Adrenal gland (tissue), 9 donors: ENCODE measurements at regions not wholly inside any gene's neighbourhood (a gene's known extent, or its start where the extent isn't known, plus 50 kb on each side); places are given as distances from the start of the nearest gene placed in this dataset.
A peak's percentile ranks its signal among the peaks of the same experiment; 100 is the strongest.
"Not testable (repeated sequence)": the region's sequence is repeated elsewhere in the genome, so short reads cannot be mapped to it uniquely, and the experiment has no call there.

Source experiments
- DNase-seq, 7 donors: peaks; one replicate each; pipeline ENCODE4 v3.0.0-alpha.2; 2019 to 2020
- H3K27ac ChIP-seq, 5 donors: fragments of 200-600 bp; sonication (generic) in 4 of 5; 1 replicate in 3 of 5; 2 replicates in 2 of 5; pipeline versions ENCODE4 v1.5.1 to v1.8.0; 2016 to 2020; ENCODE audit warnings: mild to moderate bottlenecking in 1 of 5
- H3K27me3 ChIP-seq: fragments of 200-600 bp; 2 replicates; pipeline ENCODE4 v1.8.0; 2021
- H3K36me3 ChIP-seq, 2 donors: fragments of 200-600 bp; replicated peaks in 1 of 2; 1 replicate in 1 of 2; 2 replicates in 1 of 2; pipeline versions ENCODE4 v1.5.1 to v1.8.0; 2018 to 2022
- H3K4me1 ChIP-seq, 2 donors: fragments of 200-600 bp; replicated peaks in 1 of 2; 1 replicate in 1 of 2; 2 replicates in 1 of 2; pipeline versions ENCODE4 v1.5.1 to v1.8.0; 2018 to 2021
- H3K4me3 ChIP-seq, 4 donors: fragments of 200-600 bp; sonication (generic) in 3 of 4; one replicate each; pipeline ENCODE4 v1.5.1; 2016 to 2018
- H3K9me3 ChIP-seq, 3 donors: fragments of 200-600 bp; sonication (generic) in 1 of 3; replicated peaks in 1 of 3; 1 replicate in 2 of 3; 2 replicates in 1 of 3; pipeline versions ENCODE4 v1.5.1 to v1.8.0; 2016 to 2021
- POLR2A ChIP-seq, 2 donors: fragments of 450-650 bp; IDR thresholded peaks; one replicate each; pipeline ENCODE4 v1.6.1; 2017; ENCODE audit warnings: antibody characterized with exemption in 2 of 2, mild to moderate bottlenecking in 2 of 2, moderate library complexity in 1 of 2
- WGBS, 4 donors: extraction: QIAGEN DNeasy Blood & Tissue Kit in 2 of 4; methylation state at CpG; one replicate each; pipeline versions ENCODE4 v1.1.5 to v1.1.7; 2013 to 2017; 5-methylcytosine and 5-hydroxymethylcytosine counted together
- intact Hi-C, 2 donors: fragments of 100-400 bp; cut with DNase I; formaldehyde crosslinking; loops; one replicate each; pipeline versions ENCODE4 v1.14.1 to v1.15.0; 2022 to 2023
- TF ChIP-seq, protein P1 (sequence below), 6 experiments: fragments of 450-650 bp in 4 of 6; fragments of 200-600 bp in 2 of 6; sonication (generic) in 1 of 6; IDR thresholded peaks; 1 replicate in 5 of 6; 2 replicates in 1 of 6; pipeline versions ENCODE4 v1.5.1 to v1.8.0; 2016 to 2021; ENCODE audit warnings: antibody characterized with exemption in 6 of 6, mild to moderate bottlenecking in 2 of 6, moderate library complexity in 1 of 6
- donor health status: healthy with polysubstance abuse.
- donor health status: Bipolar disorder and iron deficiency.
- donor health status: DM: yes; HTN: yes; CAD: no.
- donor health status: DM: no; HTN: no; CAD: no.
- donor health status: DM: no; HTN: no; CAD: no.

DNA sequence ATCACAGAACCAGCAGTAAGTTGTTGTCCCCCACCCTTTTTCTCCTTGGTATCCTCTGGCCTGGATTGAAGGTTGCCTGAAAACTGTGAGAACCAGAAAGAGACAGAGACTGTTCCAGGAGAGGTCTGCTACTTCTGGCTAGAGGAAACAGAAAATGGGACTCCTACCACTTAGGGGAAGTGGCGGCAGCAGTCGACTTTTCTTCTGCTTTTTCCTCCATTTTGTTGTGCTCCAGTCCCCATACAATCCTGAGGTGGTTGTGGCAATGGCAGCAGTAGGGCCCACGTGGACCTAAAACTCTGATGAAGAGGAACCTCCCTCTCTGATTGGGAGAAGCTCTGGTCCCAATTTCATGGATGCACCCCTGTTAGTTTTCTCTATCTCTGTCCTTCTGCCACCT is 76.0 kb upstream of the SORL1 start:
- Histone ChIP-seq H3K36me3 (no peaks in the 10 kb centered on the region), H3K27me3 (no peaks in the 10 kb centered on the region), H3K27ac (no peak overlapping the region), H3K9me3 (no peaks in the 10 kb centered on the region), H3K4me1 (no peaks in the 10 kb centered on the region), H3K4me3 (no peak overlapping the region)
- TF ChIP-seq, protein P1, sequence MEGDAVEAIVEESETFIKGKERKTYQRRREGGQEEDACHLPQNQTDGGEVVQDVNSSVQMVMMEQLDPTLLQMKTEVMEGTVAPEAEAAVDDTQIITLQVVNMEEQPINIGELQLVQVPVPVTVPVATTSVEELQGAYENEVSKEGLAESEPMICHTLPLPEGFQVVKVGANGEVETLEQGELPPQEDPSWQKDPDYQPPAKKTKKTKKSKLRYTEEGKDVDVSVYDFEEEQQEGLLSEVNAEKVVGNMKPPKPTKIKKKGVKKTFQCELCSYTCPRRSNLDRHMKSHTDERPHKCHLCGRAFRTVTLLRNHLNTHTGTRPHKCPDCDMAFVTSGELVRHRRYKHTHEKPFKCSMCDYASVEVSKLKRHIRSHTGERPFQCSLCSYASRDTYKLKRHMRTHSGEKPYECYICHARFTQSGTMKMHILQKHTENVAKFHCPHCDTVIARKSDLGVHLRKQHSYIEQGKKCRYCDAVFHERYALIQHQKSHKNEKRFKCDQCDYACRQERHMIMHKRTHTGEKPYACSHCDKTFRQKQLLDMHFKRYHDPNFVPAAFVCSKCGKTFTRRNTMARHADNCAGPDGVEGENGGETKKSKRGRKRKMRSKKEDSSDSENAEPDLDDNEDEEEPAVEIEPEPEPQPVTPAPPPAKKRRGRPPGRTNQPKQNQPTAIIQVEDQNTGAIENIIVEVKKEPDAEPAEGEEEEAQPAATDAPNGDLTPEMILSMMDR (IDR thresholded peaks at IDR 0.05): no peak
- TF ChIP-seq POLR2A (IDR thresholded peaks at IDR 0.05): no peak
- WGBS, 4 donors: 71 to 80% (median 78%) methylated on average over 3 of the region's 3 CpGs
- DNase-seq: peak in 1 of 7 donors; percentile 6
- intact Hi-C loops: no loop called here

DNA sequence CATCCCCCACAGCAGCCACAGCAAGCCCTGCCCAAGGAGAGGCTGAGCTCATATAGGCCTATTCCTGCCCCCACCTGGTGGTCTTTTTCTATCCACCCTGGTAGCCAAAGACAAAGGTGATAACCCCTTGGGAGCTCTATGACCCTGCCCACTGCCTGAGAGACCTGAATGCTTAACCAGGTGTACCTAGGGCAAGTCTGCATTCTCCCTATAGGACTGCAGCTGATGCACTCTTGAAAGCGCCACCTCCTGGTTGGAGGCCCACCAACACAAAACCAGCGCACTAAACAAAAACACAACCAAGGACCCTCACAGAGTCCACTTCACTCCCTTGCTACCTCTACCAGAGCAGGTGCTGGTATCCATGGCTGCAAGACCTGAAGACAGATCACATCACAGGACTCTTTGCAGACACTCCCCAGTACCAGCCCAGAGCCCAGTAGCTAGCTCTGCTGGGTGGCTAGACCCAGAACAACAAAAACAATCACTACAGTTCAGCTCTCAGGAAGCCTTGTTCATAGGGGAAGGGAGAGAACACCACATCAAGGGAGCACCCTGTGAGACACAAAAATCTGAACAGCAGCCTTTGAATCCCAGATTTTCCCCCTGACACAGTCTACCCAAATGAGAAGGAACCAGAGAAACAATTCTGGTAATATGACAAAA is 72.8 kb upstream of the SORL1 start:
- H3K4me3 ChIP-seq, H3K9me3 ChIP-seq, H3K27ac ChIP-seq, H3K4me1 ChIP-seq, H3K36me3 ChIP-seq, intact Hi-C loops, DNase-seq, H3K27me3 ChIP-seq: not testable (repeated sequence)
- WGBS, 4 donors: 85 to 93% (median 92%) methylated on average over 2 of the region's 2 CpGs; no CpG with 5 or more reads in 1 of the 4 donors

DNA sequence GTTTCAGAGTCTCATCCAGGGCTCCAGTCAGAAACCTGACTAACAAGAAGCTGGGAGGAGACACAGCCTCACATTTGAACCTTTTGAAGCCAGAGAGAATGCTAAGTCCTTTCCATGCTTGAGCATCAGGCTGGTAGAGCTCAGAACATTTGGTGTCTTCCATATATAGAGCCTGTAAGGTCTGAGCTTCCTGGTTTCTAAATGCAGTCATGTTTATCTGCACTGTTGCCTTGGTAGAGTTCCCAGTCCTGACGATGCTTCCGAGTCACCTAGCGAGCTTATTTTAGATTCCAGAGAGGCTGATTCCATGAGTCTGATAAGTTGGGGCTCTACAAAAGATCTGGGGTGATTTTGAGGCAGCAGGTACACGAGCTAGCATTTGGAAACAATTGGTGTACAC is 68.4 kb upstream of the SORL1 start:
- intact Hi-C loops: no loop called here
- no peak overlapping the region for H3K4me3 ChIP-seq
- no peak for DNase-seq
- 70 to 78% (median 72%) methylated on average over 4 of the region's 4 CpGs for WGBS, 4 donors
- no peaks in the 10 kb centered on the region for H3K27me3 ChIP-seq
- H3K27ac ChIP-seq: no peak overlapping the region
- TF ChIP-seq, protein P1 (IDR thresholded peaks at IDR 0.05): no peak
- no peak for TF ChIP-seq POLR2A (IDR thresholded peaks at IDR 0.05)
- H3K9me3 ChIP-seq: no peaks in the 10 kb centered on the region
- H3K36me3 ChIP-seq: no peaks in the 10 kb centered on the region
- no peaks in the 10 kb centered on the region for H3K4me1 ChIP-seq

GRCh38 chr11:121385688-121386087 is 66.4 kb upstream of the SORL1 start:
- H3K9me3 ChIP-seq: no peaks in the 10 kb centered on the region
- no peaks in the 10 kb centered on the region for H3K27me3 ChIP-seq
- no peak overlapping the region for H3K4me3 ChIP-seq
- no peaks in the 10 kb centered on the region for H3K4me1 ChIP-seq
- TF ChIP-seq POLR2A (IDR thresholded peaks at IDR 0.05): no peak
- TF ChIP-seq, protein P1 (IDR thresholded peaks at IDR 0.05): no peak
- intact Hi-C loops: no loop called here
- no peaks in the 10 kb centered on the region for H3K36me3 ChIP-seq
- DNase-seq: no peak
- H3K27ac ChIP-seq: no peak overlapping the region
- WGBS, 4 donors: 8 to 35% (median 34%) methylated on average over 1 of the region's 1 CpG
